NB4 (cell line): ENCODE measurements at regions not wholly inside any gene's neighbourhood (a gene's known extent, or its start where the extent isn't known, plus 50 kb on each side); places are given as distances from the start of the nearest gene placed in this dataset.

Experiments used
- DNase-seq: peaks from one replicate; pipeline ENCODE4 v3.0.0; 2010; ENCODE audit warnings: low read depth
- H3K4me3 ChIP-seq: one replicate; pipeline ENCODE4 v1.5.1; 2011; ENCODE audit warnings: mild to moderate bottlenecking, low read depth, low read length, moderate library complexity
- MYC ChIP-seq: IDR thresholded peaks from 2 replicates; pipeline ENCODE4 v1.6.1; 2011; ENCODE audit warnings: low read depth, low read length
- POLR2A ChIP-seq: IDR thresholded peaks from 2 replicates; pipeline ENCODE4 v1.6.1; 2011; ENCODE audit warnings: mild to moderate bottlenecking; ENCODE audit not compliant: insufficient read length; ENCODE audit errors: extremely low read depth
- TF ChIP-seq, protein P1 (sequence below): IDR thresholded peaks from one replicate; pipeline ENCODE4 v1.5.1; 2012; ENCODE audit warnings: low read depth, low read length
- TF ChIP-seq, protein P2 (sequence below): IDR thresholded peaks from 2 replicates; pipeline ENCODE4 v1.6.1; 2011; ENCODE audit warnings: low read depth, low read length

DNA sequence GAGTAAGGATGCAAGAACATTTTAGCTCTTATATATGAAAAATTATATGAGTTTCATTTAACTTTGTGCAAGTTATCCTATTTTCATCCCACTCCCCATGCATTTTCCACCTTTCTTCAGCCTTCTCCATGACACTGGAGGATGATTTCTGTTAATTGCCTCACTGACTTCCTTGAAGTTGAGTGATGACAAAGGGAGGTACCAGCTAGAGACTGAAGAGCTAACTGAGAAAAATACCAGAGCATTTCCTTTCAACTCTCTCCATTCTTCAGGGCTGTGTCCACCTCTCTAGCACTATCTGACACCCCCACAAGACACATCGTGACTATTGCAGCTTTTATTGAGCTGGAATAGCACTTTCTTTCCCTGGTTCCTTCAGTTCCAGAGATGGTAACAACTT lies 711.6 kb upstream of the LRRC4C start:
- TF ChIP-seq MYC (no peak), POLR2A (no peak)
- TF ChIP-seq, protein P1, sequence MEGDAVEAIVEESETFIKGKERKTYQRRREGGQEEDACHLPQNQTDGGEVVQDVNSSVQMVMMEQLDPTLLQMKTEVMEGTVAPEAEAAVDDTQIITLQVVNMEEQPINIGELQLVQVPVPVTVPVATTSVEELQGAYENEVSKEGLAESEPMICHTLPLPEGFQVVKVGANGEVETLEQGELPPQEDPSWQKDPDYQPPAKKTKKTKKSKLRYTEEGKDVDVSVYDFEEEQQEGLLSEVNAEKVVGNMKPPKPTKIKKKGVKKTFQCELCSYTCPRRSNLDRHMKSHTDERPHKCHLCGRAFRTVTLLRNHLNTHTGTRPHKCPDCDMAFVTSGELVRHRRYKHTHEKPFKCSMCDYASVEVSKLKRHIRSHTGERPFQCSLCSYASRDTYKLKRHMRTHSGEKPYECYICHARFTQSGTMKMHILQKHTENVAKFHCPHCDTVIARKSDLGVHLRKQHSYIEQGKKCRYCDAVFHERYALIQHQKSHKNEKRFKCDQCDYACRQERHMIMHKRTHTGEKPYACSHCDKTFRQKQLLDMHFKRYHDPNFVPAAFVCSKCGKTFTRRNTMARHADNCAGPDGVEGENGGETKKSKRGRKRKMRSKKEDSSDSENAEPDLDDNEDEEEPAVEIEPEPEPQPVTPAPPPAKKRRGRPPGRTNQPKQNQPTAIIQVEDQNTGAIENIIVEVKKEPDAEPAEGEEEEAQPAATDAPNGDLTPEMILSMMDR = no peak
- TF ChIP-seq, protein P2, sequence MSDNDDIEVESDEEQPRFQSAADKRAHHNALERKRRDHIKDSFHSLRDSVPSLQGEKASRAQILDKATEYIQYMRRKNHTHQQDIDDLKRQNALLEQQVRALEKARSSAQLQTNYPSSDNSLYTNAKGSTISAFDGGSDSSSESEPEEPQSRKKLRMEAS = no peak
- H3K4me3 ChIP-seq = no peak overlapping the region
- no peak for DNase-seq

DNA sequence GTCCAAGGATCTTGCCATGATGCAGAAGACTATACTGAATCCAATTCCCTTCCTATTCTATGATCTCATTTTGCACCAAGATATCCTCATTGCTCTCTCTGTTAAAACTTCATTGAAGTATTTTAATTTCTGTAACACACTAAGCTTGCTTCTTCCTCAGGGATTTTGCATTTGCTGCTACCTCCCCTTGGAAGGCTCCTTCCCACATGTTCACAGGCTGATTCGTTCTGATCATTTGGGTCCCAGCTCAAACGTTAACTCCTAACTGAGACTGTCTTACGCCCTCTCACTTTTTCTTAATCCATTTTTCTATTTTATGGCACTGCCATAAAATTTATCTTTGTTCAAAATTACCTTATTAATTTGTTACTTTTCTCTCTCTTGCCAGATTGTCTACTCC lies 713.0 kb upstream of the LRRC4C start:
- DNase-seq = no peak
- TF ChIP-seq, protein P2 = no peak
- no peak overlapping the region for H3K4me3 ChIP-seq

DNA sequence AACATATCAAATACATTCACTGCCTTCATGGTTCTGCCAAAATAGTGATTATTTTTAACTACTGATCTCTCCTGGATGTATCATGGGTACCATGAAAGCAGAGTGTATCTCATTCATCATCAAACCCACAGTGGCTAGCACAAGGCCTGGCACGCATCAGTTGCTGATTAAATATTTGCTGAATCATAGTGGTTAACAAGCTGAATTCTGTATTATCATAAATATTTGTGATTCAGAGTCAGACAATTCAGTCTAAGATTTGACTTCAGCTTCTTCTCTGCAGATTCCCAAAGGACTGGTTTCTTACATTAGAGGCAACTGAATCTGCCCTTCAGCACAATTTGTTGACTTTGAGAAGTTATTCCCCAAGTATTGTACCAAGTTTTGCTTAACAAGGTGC lies 715.8 kb upstream of the LRRC4C start:
- H3K4me3 ChIP-seq = no peak overlapping the region
- TF ChIP-seq, protein P2 = no peak
- TF ChIP-seq, protein P1 = no peak
- TF ChIP-seq POLR2A (no peak), MYC (no peak)
- DNase-seq = no peak

DNA sequence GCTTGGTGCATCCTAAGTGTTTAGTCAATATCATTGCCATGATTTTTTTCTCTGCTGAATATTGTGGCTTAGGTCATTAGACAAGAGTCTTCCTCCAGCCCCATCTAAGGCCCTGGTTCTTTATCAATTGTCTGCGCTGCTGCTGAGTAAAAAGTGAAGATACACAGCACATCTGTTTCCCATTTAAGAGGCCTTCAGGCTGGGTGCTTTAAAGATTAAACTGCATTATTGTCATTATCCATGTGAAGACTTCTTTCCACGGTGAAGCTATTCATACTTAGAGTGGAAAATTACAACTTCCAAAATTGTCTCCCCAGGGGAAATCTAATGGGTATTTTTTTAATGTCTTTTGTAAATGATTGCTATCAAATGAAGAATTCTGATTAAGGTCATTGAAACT lies 719.8 kb upstream of the LRRC4C start:
- no peak overlapping the region for H3K4me3 ChIP-seq
- TF ChIP-seq, protein P2 = no peak
- TF ChIP-seq POLR2A (no peak), MYC (no peak)
- TF ChIP-seq, protein P1 = no peak
- DNase-seq = no peak

DNA sequence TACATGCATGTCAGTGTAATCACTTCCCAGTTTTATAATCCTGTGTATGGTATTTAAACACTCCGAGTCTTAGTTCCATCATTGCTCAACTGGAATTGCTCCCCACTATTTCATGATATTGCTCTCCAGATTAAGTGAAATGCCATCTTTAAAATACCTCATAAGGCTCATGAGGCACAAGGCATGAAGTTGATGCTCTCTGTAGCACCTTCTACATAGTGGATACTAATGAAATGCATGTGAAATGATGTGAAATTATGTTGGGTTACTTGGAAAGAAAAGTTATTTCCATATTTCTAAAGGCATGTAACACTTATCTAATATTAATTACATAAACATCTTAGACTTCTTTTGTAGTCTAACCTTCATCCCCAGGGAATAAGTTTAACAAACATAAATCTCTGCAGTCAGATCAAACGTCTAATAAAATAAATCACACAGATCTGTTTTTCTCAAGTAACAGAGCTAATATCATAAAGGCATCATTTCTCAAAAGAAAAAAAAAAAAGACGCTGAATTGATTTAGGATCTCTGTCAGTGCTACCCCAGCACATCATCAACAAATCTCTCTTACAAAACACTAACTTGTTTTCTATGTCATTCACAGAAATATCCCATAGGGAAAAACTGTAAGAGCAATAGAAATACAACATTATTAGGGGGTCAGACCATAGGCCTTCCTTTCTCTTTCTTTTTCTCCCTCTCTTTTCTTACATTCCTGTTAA lies 736.0 kb upstream of the LRRC4C start:
- DNase-seq = no peak
- H3K4me3 ChIP-seq = no peak overlapping the region
- TF ChIP-seq, protein P1 = no peak
- TF ChIP-seq POLR2A = no peak
- no peak for TF ChIP-seq MYC
- TF ChIP-seq, protein P2 = no peak

DNA sequence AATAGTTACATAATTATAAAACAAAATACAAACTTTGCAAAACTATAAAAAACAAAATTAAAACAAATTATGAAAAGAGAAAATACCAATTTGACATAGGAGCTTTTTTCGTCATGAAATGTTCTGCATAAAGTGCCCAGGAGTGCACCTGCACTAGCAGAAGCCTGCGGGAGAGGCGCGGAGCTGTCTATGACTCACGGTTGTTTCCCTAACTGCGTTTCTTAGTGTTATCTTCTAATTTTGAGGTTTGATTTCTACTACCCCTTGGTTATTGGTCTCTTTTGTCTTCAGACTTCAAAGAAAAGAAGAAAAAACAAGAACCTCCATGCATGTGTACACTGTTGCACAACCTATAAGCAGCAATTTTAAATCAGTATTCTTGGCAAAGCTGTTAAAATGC lies 740.9 kb upstream of the LRRC4C start:
- DNase-seq = no peak
- TF ChIP-seq POLR2A = no peak
- TF ChIP-seq MYC = no peak
- TF ChIP-seq, protein P1 = no peak
- TF ChIP-seq, protein P2 = no peak
- no peak overlapping the region for H3K4me3 ChIP-seq
